Natural killer cell (primary cell): ENCODE measurements at regions not wholly inside any gene's neighbourhood (a gene's known extent, or its start where the extent isn't known, plus 50 kb on each side); places are given as distances from the start of the nearest gene placed in this dataset.

ENCODE experiments used
- ATAC-seq, 3 donors: fragments of 150-1000 bp in 2 of 3; fragments of 200-7000 bp in 1 of 3; cut with Tn5 transposase; 1 replicate in 1 of 3; 2 replicates in 2 of 3; pipeline ENCODE4 v1.10.0; 2021; ENCODE audit warnings: mild to moderate bottlenecking in 2 of 3, moderate library complexity in 2 of 3
- DNase-seq, 2 donors: peaks; one replicate each; pipeline versions ENCODE4 v3.0.0 to v3.0.0-alpha.2; 2013 to 2021; ENCODE audit warnings: mixed read lengths in 1 of 2
- H3K27ac ChIP-seq: one replicate; pipeline ENCODE4 v1.5.1; 2013; ENCODE audit warnings: mild to moderate bottlenecking, low read length
- H3K27me3 ChIP-seq: one replicate; pipeline ENCODE4 v1.6.1; 2013; ENCODE audit warnings: low read length; ENCODE audit not compliant: control insufficient read depth, insufficient read depth
- H3K36me3 ChIP-seq: one replicate; pipeline ENCODE4 v1.6.1; 2013; ENCODE audit warnings: low read length; ENCODE audit not compliant: control insufficient read depth, insufficient read depth
- H3K4me1 ChIP-seq: one replicate; pipeline ENCODE4 v1.6.1; 2013; ENCODE audit warnings: low read length; ENCODE audit not compliant: control insufficient read depth, insufficient read depth
- H3K4me3 ChIP-seq: one replicate; pipeline ENCODE4 v1.5.1; 2013; ENCODE audit warnings: low read length
- H3K9me3 ChIP-seq: one replicate; pipeline ENCODE4 v1.6.1; 2013; ENCODE audit warnings: low read length; ENCODE audit not compliant: control insufficient read depth, insufficient read depth
- H3K27ac Mint-ChIP-seq, 2 donors: one replicate each; pipeline ENCODE4 v1.8.0; 2022; ENCODE audit warnings: mild to moderate bottlenecking in 2 of 2, mixed read lengths in 2 of 2, moderate library complexity in 1 of 2
- H3K27me3 Mint-ChIP-seq, 2 donors: one replicate each; pipeline ENCODE4 v1.8.0; 2022; ENCODE audit warnings: low read depth in 2 of 2, mixed read lengths in 2 of 2
- H3K36me3 Mint-ChIP-seq: one replicate; pipeline ENCODE4 v1.8.0; 2022; ENCODE audit warnings: mixed read lengths
- H3K4me1 Mint-ChIP-seq, 2 donors: one replicate each; pipeline ENCODE4 v1.8.0; 2022; ENCODE audit warnings: mixed read lengths in 2 of 2
- H3K4me3 Mint-ChIP-seq: one replicate; pipeline ENCODE4 v1.8.0; 2022; ENCODE audit warnings: mild to moderate bottlenecking, moderate library complexity, mixed read lengths
- H3K9me3 Mint-ChIP-seq, 2 donors: one replicate each; pipeline ENCODE4 v1.8.0; 2022; ENCODE audit warnings: mixed read lengths in 2 of 2
- WGBS: methylation state at CpG from one replicate; pipeline ENCODE4 v1.1.7; 2013; ENCODE audit warnings: missing lambda C conversion rate; ENCODE audit not compliant: insufficient coverage; 5-methylcytosine and 5-hydroxymethylcytosine counted together
- intact Hi-C: fragments of 100-400 bp; cut with micrococcal nuclease; formaldehyde crosslinking; loops from one replicate; pipeline ENCODE4 v1.14.2; 2022
- TF ChIP-seq, protein P1 (sequence below): fragments of 200-600 bp; IDR thresholded peaks from one replicate; pipeline ENCODE4 v1.8.0; 2022; ENCODE audit warnings: antibody characterized with exemption

DNA sequence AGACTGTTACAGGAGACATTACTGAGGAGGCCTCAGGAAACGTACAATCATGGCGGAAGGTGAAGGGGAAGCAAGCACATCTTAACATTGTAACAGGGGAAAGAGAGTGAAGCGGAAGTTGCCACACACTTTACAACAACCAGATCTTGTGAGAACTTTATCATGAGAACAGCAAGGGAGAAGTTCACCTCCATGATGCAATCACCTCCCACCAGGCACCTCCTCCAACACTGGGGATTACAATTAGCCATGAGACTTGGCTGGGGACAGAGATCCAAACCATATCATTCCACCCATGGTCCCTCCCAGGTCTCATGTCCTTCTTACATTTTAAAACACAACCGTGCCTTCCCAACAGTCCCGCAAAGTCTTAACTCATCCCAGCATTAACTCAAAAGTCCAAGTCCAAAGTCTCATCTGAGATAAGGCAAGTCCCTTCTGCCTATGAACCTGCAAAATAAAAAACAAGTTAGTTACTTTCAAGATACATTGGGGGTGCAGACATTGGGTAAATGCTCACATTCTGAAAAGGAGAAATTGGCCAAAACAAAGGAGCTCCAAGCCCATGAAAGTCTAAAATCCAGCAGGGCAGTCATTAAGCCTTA is 138.3 kb downstream of the TMEM161B start:
- H3K9me3 ChIP-seq: no peaks in the 10 kb centered on the region
- Mint-ChIP-seq H3K36me3 (no peaks in the 10 kb centered on the region), H3K27me3 (peaks cover 33 to 50% of the 10 kb centered on the region in 2 donors), H3K4me3 (no peak overlapping the region), H3K4me1 (no peaks in the 10 kb centered on the region), H3K27ac (no peak overlapping the region), H3K9me3 (peaks cover 2 to 5% of the 10 kb centered on the region in 2 donors)
- no peak overlapping the region for H3K4me3 ChIP-seq
- intact Hi-C loops: no loop called here
- no peaks in the 10 kb centered on the region for H3K4me1 ChIP-seq
- TF ChIP-seq, protein P1, sequence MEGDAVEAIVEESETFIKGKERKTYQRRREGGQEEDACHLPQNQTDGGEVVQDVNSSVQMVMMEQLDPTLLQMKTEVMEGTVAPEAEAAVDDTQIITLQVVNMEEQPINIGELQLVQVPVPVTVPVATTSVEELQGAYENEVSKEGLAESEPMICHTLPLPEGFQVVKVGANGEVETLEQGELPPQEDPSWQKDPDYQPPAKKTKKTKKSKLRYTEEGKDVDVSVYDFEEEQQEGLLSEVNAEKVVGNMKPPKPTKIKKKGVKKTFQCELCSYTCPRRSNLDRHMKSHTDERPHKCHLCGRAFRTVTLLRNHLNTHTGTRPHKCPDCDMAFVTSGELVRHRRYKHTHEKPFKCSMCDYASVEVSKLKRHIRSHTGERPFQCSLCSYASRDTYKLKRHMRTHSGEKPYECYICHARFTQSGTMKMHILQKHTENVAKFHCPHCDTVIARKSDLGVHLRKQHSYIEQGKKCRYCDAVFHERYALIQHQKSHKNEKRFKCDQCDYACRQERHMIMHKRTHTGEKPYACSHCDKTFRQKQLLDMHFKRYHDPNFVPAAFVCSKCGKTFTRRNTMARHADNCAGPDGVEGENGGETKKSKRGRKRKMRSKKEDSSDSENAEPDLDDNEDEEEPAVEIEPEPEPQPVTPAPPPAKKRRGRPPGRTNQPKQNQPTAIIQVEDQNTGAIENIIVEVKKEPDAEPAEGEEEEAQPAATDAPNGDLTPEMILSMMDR: no peak
- WGBS: 96% methylated on average over 5 of the region's 5 CpGs
- no peak overlapping the region for H3K27ac ChIP-seq
- ATAC-seq (no peak), DNase-seq (no peak)
- H3K36me3 ChIP-seq: no peaks in the 10 kb centered on the region
- H3K27me3 ChIP-seq: peaks cover 7% of the 10 kb centered on the region

DNA sequence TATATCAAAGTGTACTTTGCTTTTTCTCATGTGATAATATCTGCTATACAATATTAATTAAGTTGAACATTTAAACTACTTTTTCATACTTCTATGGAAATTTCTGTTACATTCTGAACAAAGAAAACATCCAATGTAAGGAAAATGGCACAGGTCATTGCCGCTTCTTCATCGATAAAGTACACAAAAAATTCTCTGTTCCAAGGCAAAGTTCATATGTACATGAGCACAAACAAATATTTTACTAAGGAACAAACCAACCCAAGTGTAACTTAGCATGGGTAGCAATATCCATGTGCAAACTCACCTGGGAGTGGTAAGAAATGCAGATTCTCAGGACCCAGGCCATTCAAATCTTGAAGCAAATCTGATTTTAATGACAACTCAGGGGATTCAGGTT is 139.8 kb downstream of the TMEM161B start:
- WGBS: 95% methylated on average over 2 of the region's 2 CpGs
- Histone ChIP-seq H3K27ac (no peak overlapping the region), H3K27me3 (peaks cover 4% of the 10 kb centered on the region), H3K4me3 (no peak overlapping the region), H3K4me1 (no peaks in the 10 kb centered on the region), H3K36me3 (no peaks in the 10 kb centered on the region), H3K9me3 (no peaks in the 10 kb centered on the region)
- ATAC-seq (no peak), DNase-seq (no peak)
- Mint-ChIP-seq H3K27me3 (peaks cover 31 to 50% of the 10 kb centered on the region in 2 donors), H3K36me3 (no peaks in the 10 kb centered on the region), H3K4me3 (no peak overlapping the region), H3K4me1 (no peaks in the 10 kb centered on the region), H3K27ac (no peak overlapping the region), H3K9me3 (peaks cover 5% of the 10 kb centered on the region in 2 donors)
- TF ChIP-seq, protein P1: no peak
- intact Hi-C loops: no loop called here

DNA sequence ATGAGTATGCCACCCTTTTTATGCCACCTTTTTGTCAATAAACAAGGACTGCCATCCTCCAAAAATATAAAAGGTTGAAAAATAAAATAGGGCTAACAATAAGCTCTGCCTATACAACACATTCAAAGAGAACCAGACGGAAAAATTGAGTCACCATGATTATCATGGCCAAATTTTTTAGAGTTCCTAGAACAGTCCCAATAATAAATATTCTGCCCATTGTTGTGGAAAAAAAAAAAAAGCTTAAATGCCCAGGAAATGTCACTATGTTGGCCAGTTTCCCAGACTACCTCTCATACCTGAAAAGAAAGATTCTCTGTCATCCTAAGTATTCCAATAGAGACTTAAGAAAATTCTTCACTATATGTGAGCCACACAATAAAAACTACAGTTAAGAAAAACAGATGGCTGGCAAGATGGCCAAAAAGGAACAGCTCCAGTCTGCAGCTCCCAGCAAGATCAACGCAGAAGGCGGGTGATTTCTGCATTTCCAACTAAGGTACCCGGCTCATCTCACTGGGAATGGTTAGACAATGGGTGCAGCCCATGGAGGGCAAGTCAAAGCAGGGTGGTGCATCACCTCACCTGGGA is 149.0 kb downstream of the TMEM161B start:
- no peaks in the 10 kb centered on the region for H3K4me1 ChIP-seq
- peaks cover 0 to 7% of the 10 kb centered on the region in 2 donors for H3K9me3 Mint-ChIP-seq
- H3K4me3 ChIP-seq: no peak overlapping the region
- H3K36me3 Mint-ChIP-seq: no peaks in the 10 kb centered on the region
- ATAC-seq (no peak), DNase-seq (no peak)
- H3K27ac ChIP-seq: no peak overlapping the region
- H3K27me3 Mint-ChIP-seq: peaks cover 31 to 81% of the 10 kb centered on the region in 2 donors
- H3K27me3 ChIP-seq: peaks cover 3% of the 10 kb centered on the region
- TF ChIP-seq, protein P1: no peak
- intact Hi-C loops: no loop called here
- H3K4me3 Mint-ChIP-seq: no peak overlapping the region
- WGBS: 93% methylated on average over 4 of the region's 4 CpGs
- no peaks in the 10 kb centered on the region for H3K9me3 ChIP-seq
- no peaks in the 10 kb centered on the region for H3K36me3 ChIP-seq
- no peak overlapping the region for H3K27ac Mint-ChIP-seq
- H3K4me1 Mint-ChIP-seq: no peaks in the 10 kb centered on the region

DNA sequence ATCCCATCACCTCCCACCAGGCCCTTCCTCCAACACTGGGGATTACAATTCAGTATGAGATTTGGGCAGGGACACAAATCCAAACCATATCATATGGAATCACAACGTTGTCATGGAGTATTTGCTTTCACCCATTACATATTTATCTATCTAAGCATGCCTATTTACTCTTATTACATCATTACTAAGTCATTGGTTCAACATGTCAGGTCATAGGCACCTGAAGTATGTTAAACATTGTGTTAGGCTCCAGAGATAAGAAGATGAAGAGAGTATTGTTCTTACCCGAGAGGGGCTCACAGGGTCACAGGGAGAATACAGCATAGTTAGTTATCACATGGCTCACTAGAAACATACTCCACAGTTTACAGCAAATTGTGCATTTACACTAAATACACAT is 150.5 kb downstream of the TMEM161B start:
- Mint-ChIP-seq H3K27me3 (peaks cover 26 to 71% of the 10 kb centered on the region in 2 donors), H3K4me1 (no peaks in the 10 kb centered on the region), H3K27ac (no peak overlapping the region), H3K4me3 (no peak overlapping the region), H3K36me3 (no peaks in the 10 kb centered on the region), H3K9me3 (peaks cover 0 to 3% of the 10 kb centered on the region in 2 donors)
- Histone ChIP-seq H3K27ac (no peak overlapping the region), H3K36me3 (no peaks in the 10 kb centered on the region), H3K4me1 (no peaks in the 10 kb centered on the region), H3K4me3 (no peak overlapping the region), H3K27me3 (peaks cover 3% of the 10 kb centered on the region), H3K9me3 (no peaks in the 10 kb centered on the region)
- TF ChIP-seq, protein P1: no peak
- intact Hi-C loops: no loop called here
- DNase-seq: no peak
- no peak for ATAC-seq
- 81% methylated on average over 2 of the region's 2 CpGs for WGBS
